Esophagus muscularis mucosa (tissue), 4 donors: ENCODE measurements at regions not wholly inside any gene's neighbourhood (a gene's known extent, or its start where the extent isn't known, plus 50 kb on each side); places are given as distances from the start of the nearest gene placed in this dataset.

Source experiments
- DNase-seq: peaks from one replicate; pipeline ENCODE4 v3.0.0-alpha.2; 2017; ENCODE audit errors: extremely low spot score
- H3K27ac ChIP-seq, 4 donors: fragments of 200-600 bp; sonication (generic); replicated peaks in 1 of 4; 1 replicate in 3 of 4; 2 replicates in 1 of 4; pipeline ENCODE4 v1.5.1; 2016 to 2019; ENCODE audit warnings: mild to moderate bottlenecking in 1 of 4
- H3K27me3 ChIP-seq, 4 donors: fragments of 200-600 bp; sonication (generic); one replicate each; pipeline versions ENCODE4 v1.5.1 to v1.6.0; 2016 to 2019
- H3K36me3 ChIP-seq, 4 donors: fragments of 200-600 bp; sonication (generic); one replicate each; pipeline ENCODE4 v1.5.1; 2016 to 2019
- H3K4me1 ChIP-seq, 4 donors: fragments of 200-600 bp; sonication (generic); one replicate each; pipeline ENCODE4 v1.5.1; 2016 to 2019
- H3K4me3 ChIP-seq, 4 donors: fragments of 200-600 bp; sonication (generic); 1 replicate in 2 of 4; 2 replicates in 2 of 4; pipeline ENCODE4 v1.5.1; 2016 to 2019; ENCODE audit warnings: mild to moderate bottlenecking in 4 of 4, moderate library complexity in 1 of 4
- H3K9me3 ChIP-seq, 4 donors: fragments of 200-600 bp; sonication (generic); 1 replicate in 3 of 4; 2 replicates in 1 of 4; pipeline ENCODE4 v1.5.1; 2016 to 2019
- CTCF ChIP-seq, 3 experiments: fragments of 200-600 bp in 2 of 3; fragments of 450-650 bp in 1 of 3; sonication (generic) in 2 of 3; IDR thresholded peaks; one replicate each; pipeline ENCODE4 v1.5.1; 2017 to 2019; ENCODE audit warnings: antibody characterized with exemption in 3 of 3, mild to moderate bottlenecking in 2 of 3, moderate library complexity in 1 of 3
- EP300 ChIP-seq: sonication (generic); formaldehyde crosslinking; IDR thresholded peaks from one replicate; pipeline ENCODE4 v1.6.1; 2017; ENCODE audit warnings: antibody characterized with exemption
- POLR2A ChIP-seq: fragments of 450-650 bp; IDR thresholded peaks from one replicate; pipeline ENCODE4 v1.6.1; 2017; ENCODE audit warnings: antibody characterized with exemption, moderate library complexity, mild to moderate bottlenecking, low read depth
- POLR2AphosphoS5 ChIP-seq, 2 donors: sonication (generic); formaldehyde crosslinking; IDR thresholded peaks; one replicate each; pipeline ENCODE4 v1.6.1; 2017; ENCODE audit warnings: antibody characterized with exemption in 2 of 2
- WGBS: methylation state at CpG from one replicate; pipeline ENCODE4 v1.1.5; 2018; 5-methylcytosine and 5-hydroxymethylcytosine counted together
- intact Hi-C: fragments of 100-400 bp; cut with DNase I; formaldehyde crosslinking; loops from one replicate; pipeline ENCODE4 v1.15.1; 2023

GRCh38 chr7:114109721-114110120, 190.9 kb upstream of the PPP1R3A start:
- intact Hi-C loops: no loop called here
- Histone ChIP-seq H3K4me3 (no peak overlapping the region), H3K4me1 (peaks cover 0 to 61% (median 39%) of the 10 kb centered on the region in 4 donors), H3K9me3 (no peaks in the 10 kb centered on the region), H3K27me3 (no peaks in the 10 kb centered on the region), H3K36me3 (no peaks in the 10 kb centered on the region), H3K27ac (no peak overlapping the region)
- no peak for TF ChIP-seq POLR2A
- no peak for TF ChIP-seq EP300
- no peak for TF ChIP-seq CTCF (IDR thresholded peaks at IDR 0.05)
- TF ChIP-seq POLR2AphosphoS5 (IDR thresholded peaks at IDR 0.05): no peak
- no peak for DNase-seq

- TF ChIP-seq EP300 (no peak), CTCF (IDR thresholded peaks at IDR 0.05) (no peak), POLR2A (no peak), POLR2AphosphoS5 (IDR thresholded peaks at IDR 0.05) (no peak)
- Histone ChIP-seq H3K4me3 (no peak overlapping the region), H3K36me3 (no peaks in the 10 kb centered on the region), H3K4me1 (peaks cover 0 to 62% (median 40%) of the 10 kb centered on the region in 4 donors), H3K27me3 (no peaks in the 10 kb centered on the region), H3K27ac (no peak overlapping the region), H3K9me3 (no peaks in the 10 kb centered on the region)
- no peak for DNase-seq
- WGBS: 81% methylated on average over 1 of the region's 1 CpG
- intact Hi-C loops: no loop called here
Observed at GRCh38 chr7:114109304-114109703, 190.5 kb upstream of the PPP1R3A start.

GRCh38 chr7:114108510-114108909, 189.7 kb upstream of the PPP1R3A start:
- Histone ChIP-seq H3K27ac (no peak overlapping the region), H3K4me1 (peaks cover 0 to 70% (median 48%) of the 10 kb centered on the region in 4 donors), H3K36me3 (no peaks in the 10 kb centered on the region), H3K4me3 (no peak overlapping the region), H3K9me3 (no peaks in the 10 kb centered on the region), H3K27me3 (no peaks in the 10 kb centered on the region)
- DNase-seq: no peak
- intact Hi-C loops: no loop called here
- TF ChIP-seq EP300 (no peak), POLR2AphosphoS5 (IDR thresholded peaks at IDR 0.05) (no peak), POLR2A (no peak), CTCF (IDR thresholded peaks at IDR 0.05) (no peak)

GRCh38 chr7:114107522-114107921, 188.7 kb upstream of the PPP1R3A start:
- Histone ChIP-seq H3K27ac (no peak overlapping the region), H3K27me3 (no peaks in the 10 kb centered on the region), H3K4me1 (peaks cover 0 to 75% (median 54%) of the 10 kb centered on the region in 4 donors), H3K4me3 (no peak overlapping the region), H3K36me3 (no peaks in the 10 kb centered on the region), H3K9me3 (no peaks in the 10 kb centered on the region)
- WGBS: 56% methylated on average over 2 of the region's 2 CpGs
- intact Hi-C loops: no loop called here
- TF ChIP-seq CTCF (IDR thresholded peaks at IDR 0.05): no peak
- no peak for DNase-seq

GRCh38 chr7:114104035-114104434, 185.2 kb upstream of the PPP1R3A start:
- TF ChIP-seq CTCF (IDR thresholded peaks at IDR 0.05) (no peak), POLR2AphosphoS5 (IDR thresholded peaks at IDR 0.05) (no peak), EP300 (no peak), POLR2A (no peak)
- Histone ChIP-seq H3K27ac (peak overlapping the region in 1 of 4 donors; percentile 25), H3K4me1 (peaks cover 0 to 53% (median 33%) of the 10 kb centered on the region in 4 donors), H3K27me3 (no peaks in the 10 kb centered on the region), H3K36me3 (no peaks in the 10 kb centered on the region), H3K4me3 (no peak overlapping the region), H3K9me3 (no peaks in the 10 kb centered on the region)
- 67% methylated on average over 1 of the region's 1 CpG for WGBS
- intact Hi-C loops: no loop called here
- no peak for DNase-seq
